GM18868 (cell line): ENCODE measurements at regions not wholly inside any gene's neighbourhood (a gene's known extent, or its start where the extent isn't known, plus 50 kb on each side); places are given as distances from the start of the nearest gene placed in this dataset.
A peak's percentile ranks its signal among the peaks of the same experiment; 100 is the strongest.

ENCODE experiments used
- ATAC-seq: cut with Tn5 transposase; IDR thresholded peaks from one replicate; pipeline ENCODE4 v1.9.1; 2021; ENCODE audit warnings: mild to moderate bottlenecking, moderate library complexity; ENCODE audit not compliant: unreplicated experiment

DNA sequence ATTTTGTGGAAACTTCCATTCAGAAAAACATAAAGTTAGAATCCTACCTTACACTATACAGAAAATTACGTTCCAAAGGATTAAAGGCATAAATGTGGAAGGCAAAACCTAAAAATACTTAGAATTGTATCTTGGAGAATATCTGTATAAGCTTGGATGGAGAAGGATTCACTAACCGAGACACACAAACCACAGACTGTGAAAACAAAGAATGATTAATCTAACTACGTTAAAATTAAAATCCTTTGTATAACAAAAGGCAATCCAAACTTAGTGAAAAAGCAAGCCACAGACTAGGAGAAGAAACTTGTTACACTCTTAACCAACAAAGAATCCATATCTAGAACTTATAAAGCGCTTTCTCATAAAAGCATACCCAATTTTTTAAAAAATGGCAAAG is 678.8 kb downstream of the INHBA start:
- ATAC-seq, result no peak

DNA sequence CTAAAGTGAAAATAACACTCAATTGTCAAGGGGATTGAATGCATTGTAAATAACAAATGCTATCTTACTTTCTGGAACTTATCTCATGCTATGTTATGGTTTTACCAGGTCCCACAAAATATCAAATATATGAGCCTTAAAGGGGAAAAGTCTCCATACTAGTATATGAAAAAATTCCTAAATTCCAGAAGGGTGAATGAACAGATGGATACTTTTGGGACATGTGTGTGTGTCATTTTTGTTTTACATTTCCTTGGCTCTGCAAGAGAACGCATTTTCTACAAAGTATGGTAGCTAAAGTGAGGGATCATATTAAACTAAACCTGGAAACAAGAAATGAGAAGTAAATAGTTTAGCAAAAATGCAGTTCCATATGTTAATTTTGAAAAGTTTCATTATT is 682.8 kb downstream of the INHBA start:
- ATAC-seq, result no peak

DNA sequence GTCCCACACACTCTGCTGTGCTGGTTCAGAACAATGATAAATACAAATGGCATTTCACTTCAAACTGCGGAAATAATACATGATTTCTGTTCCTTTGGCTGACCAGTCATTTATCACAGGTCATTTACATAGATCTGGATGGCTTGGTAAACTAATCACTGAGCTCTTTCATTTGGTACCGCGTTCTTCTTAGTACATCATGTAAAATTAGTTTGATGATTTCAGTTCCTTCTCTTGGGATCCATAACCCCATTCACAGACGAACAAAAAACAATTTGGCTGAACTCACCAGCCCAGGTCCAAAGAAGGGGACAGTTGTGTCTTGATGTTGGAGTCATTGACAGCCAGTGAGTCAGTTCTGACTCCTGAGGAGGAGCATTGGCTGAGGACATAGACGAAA is 689.8 kb downstream of the INHBA start:
- no peak for ATAC-seq

DNA sequence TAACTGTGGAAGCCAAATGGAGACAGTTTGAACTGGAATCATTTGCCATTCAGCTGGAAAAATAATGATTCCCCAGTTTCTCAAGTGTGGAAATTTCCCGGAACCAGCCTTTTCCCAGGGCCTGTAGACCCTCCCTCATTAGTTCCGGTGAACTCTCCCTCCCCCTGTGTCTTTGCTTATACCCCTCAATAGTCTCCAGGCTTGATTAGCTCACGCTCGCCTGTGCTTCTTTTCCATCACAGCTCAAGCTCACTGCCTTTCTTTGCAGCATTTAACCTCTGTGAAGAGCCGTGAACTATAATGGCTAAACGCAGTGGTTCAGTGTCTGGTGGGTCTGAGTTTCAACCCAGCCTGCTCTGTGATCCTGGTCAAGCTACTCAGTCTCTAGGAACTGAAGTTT is 690.8 kb downstream of the INHBA start:
- no peak for ATAC-seq

DNA sequence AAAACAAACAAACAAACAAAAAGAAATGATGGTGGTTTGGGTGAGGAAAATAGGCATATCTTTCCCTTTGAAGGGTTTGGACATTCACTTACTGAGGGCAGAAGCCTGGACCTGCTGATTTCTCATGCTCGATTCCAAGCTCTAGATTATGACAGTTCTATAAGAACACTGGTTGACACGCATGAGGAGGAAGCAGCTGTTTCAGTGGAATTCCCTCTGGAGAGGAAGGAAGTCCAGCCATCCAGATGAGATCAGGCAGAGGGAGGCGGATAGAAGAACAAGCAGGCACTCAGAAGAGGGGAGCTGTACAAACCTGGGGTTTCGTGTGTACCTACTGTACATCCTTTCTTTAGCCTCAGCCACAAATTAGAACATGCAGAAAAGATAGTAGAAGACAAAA is 691.9 kb downstream of the INHBA start:
- no peak for ATAC-seq

DNA sequence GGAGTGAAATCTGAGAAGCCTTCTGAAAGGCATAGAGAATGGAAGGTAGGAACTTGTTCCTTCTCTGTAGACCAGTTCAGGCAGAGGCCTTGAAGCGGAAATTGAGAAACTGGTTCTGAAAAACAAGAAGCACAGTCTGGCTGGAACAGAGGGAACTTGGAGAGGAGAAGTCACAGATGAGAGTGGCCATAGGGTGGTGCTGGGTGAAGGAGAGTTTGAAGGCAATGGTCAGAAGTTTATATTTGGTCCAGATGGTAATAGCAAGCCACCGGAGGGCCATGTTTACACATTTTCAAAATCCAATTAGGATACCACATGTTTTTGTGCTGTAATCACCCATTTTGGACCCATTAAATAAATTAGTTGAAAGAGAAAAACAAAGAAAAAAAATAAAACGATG is 692.5 kb downstream of the INHBA start:
- ATAC-seq, result no peak

DNA sequence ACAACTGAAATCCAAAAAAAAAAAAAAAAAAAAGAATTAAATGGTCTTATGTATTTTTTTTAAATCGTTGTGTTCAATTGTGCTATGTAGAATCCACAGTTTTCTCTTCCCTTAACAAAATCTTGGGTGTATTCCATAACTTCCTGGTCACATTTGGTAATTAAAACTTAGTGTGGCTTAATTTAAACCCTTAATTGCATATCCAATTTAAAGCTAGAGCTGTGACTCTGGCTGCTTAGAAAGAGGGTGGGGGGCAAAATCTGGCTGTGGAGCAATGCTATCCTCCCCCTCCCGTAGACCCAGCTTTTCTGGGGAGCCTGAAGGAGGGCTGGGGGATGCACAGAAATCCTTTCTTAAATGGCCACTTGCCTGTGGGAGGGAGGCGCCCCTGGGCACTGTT is 695.1 kb downstream of the INHBA start:
- ATAC-seq, result no peak

DNA sequence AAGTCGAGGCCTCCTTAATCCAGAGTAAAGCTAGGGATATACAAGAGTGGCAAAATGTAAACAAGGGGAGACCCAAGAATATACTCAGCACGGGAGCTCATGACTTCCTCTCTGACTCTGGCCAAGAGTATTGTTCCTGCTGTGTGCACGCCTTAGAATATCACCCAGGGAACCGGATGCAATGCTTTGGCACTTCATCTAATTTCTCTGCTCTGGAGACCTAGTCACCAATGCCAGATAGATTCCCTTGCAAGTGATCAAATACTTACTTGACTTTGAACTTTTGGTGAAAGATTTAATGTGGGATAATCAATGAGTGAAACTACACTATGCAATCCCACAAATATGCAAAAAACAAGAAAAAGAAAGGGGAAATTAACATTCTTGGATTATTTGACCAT is 695.5 kb downstream of the INHBA start:
- no peak for ATAC-seq

DNA sequence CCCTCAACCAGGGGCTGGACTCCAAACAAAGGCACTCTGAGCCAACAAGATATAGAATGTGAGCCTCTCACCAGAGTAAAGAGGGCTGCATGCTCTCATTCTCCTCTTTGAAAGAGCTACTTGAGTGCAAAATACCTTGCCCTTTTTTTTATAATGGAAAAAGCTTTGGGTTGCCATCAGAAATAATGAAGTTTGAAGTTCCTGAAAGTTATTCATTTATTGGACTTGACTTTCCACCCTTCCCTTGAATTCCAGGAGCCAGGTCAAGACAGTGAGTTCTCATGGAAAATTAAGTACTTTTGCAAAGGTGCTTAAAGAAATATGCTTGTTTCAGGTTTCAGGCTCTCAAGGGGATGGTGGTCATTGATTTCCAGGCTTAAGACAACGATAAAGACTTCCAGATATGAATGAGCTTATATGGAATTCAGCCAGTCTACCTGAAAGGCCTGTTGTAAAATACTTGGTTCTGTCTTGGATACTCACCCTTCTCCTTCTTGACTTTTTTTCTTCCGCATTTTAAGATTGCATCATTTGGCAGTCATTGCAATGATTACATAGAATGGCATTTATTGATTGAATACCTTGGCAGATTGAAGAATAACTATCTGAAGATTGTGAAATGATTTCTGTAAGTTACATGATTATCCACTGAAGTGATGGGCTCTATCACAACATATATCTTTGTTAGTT is 696.4 kb downstream of the INHBA start:
- ATAC-seq, result no peak

DNA sequence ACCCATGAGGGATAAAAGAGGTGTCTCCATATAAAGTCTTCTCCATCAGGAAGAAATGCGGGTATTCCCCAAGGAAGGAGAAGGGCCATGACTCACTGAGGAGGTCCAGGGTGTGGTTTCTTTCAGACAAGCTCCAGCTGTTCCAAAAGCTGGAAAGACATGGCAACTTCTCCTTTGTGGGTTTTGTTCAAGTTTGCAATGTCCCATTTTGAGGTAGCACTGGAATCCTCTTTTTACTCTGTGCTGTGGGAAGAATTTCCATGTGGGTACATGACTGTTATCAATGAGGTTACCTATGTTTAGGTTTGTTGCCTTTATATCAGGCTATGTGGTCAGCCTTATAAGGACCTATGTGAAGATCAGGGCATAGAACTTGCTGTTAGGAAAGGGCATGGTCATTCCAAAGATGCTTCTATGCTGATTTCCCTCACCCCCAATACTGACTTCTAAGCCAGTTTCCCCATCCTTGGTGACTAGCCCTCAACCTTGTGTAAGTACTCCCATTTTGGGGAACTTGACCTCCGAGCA is 697.5 kb downstream of the INHBA start:
- no peak for ATAC-seq

DNA sequence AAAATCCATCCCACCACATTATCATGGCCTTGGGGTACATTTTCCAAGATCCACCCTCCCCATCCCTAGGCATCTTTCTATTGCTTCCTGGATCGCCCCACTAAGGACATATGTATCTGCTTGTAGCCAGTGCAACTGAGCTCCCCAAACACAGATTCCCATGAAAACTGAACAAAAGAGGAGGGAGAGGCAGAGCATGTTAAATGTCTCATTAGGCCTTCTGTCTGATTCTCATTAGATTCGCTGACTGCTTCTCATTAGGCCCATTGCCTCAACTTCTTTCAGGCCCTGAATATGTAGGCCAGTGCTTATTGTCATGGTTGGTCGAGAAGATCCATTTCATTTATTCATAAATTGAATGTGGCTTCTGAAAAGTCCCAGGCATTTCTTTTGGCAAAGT is 698.9 kb downstream of the INHBA start:
- no peak for ATAC-seq

DNA sequence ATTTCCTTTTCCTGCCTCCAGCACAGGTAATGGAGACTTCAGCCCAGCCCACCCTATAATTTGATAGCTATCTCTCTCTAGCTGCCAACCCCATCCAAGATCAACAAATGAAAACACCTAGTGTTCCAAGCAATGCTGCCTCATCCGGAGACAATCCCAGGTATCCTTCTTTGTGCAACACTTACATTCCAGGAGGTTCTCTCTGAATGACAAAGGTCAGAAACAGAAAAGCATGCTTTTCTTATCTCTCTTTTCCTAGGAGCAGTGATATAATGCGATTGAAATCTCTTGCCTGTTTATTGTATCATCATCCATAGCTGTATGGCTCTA is 699.3 kb downstream of the INHBA start:
- ATAC-seq, result no peak

DNA sequence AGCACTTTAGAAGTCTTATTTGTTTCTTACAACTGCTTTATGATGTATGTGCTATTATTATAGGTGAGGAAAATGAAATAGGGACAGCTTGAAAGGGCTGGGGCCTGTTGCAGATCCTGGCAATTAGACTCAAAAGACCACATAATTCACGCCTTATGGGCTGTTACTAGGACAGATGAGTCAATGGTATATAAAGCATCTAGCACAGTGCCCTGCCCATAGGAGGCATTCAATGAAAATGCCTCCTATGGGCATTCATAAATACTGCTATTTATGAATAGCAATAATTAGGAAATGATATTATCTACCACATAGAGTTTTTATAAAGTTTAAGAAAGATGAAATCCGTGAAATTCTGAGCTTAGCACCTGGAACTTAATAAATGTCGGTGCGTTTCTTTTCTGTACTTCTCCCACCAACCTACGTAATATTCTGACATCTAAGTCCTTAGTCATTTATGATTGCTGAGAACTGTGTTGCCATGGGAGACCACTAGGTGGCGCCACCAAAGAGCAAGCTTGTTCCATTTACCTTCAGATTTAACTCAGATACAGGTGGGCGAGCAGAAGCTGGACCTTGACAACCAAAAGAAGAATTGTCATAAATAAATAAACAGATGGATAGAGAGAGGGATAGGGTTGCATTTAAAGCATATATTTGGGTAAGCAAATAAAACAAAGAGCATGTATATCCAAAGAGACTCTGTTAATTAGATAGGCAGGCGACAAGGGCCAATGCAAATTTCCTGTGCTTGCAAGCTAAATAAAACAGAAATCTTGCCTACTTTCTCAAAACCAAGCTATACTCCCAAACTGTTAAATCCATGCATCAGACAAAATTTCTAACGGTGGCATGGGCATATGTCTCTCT is 699.9 kb downstream of the INHBA start:
- ATAC-seq, result peak; percentile 80

DNA sequence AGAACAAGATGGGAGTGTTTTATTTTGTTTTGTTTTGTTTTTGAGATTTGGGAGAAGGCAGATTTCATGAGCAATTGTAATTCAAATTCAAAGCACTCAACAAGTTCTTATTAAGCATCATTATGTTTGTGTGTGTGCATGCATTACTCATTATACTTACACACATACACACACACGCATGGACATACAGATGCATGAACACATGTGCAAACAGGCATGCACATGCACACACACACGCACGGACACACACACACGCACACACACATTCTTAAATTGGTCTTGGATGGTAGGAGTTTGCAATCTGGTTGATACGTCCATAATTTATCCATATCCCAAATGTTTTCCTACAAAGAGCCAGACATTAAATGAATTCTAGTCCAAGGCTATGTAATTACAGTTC is 702.8 kb downstream of the INHBA start:
- no peak for ATAC-seq

DNA sequence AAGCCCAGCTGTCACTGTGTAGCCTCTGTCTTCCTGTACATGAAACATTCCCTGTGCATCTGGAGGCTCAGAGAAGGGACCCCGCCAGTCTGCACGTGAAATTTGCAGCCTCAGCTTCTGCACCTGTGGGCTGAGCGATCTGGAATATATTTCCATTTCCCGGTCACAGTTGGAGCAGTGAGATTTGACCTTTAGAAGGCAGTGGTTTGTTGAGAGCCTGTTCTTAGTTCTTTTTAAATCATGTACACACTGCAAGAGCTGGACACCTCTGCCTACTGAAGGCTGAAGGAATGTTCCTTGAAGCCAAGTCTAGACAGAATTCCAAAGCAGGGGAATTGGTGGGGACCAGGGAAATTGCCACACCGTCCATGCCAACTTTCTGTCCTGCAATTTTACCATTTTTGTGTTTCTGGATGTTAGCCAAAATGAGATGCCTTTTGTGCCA is 706.6 kb downstream of the INHBA start:
- ATAC-seq, result no peak

DNA sequence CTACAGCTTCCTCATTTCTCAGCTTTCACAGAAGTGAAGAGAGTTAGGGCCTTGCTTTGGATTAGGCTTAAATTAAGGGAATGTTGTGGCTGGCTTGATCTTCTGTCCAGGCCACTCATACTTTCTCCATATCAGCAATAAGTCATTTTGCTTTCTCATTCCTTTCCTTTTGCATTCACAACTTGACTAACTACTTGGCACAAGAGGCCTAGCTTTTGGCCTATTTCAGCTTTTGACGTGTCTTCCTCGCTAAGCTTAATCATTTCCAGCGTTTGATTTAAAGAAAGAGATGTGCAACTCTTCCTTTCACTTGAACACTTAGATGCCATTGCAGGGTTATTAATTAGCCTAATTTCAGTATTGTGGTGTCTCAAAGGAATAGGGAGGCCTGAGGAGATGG is 712.0 kb downstream of the INHBA start:
- ATAC-seq, result no peak

DNA sequence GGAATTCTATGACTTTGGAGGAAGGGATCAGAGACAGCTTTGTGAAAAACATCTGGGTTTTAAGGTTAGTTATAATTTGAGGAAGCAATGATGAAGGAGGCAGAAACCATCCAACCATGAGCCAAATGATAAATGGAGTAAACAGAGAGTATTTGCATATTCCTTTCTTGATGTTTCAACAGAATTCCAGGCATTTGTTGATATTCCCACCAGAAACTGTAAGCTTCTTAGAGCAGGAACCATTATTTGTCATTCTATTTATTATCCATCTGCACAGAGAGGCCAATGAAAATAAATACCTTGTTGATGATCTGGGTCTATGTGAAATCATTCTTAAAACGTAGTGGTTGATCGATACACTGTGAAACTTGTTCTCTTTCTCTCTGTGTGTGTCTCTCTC is 715.3 kb downstream of the INHBA start:
- no peak for ATAC-seq

DNA sequence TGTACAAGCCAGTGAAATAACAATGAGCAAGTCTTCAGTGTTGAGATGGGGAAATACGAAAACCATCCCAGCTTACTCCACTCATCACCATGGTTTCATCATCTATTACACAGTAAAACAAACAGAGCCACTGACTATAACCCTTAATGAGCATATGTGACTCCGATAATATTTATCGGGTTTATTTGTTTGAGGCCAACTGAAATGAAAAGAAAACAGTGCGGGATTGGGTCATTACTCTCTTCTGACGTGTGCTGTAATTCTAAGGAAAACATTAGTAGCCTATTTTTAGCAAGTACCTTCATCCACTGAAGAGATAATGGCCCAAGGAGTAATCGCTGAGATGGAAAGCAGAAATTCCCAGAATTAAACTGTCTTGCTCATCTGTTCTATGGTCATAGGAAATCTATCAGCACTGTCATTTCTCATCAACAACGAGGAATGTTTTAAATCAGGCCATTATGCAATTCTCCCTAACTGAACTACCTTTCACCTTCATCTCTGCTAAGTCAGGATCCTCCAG is 716.5 kb downstream of the INHBA start:
- no peak for ATAC-seq

DNA sequence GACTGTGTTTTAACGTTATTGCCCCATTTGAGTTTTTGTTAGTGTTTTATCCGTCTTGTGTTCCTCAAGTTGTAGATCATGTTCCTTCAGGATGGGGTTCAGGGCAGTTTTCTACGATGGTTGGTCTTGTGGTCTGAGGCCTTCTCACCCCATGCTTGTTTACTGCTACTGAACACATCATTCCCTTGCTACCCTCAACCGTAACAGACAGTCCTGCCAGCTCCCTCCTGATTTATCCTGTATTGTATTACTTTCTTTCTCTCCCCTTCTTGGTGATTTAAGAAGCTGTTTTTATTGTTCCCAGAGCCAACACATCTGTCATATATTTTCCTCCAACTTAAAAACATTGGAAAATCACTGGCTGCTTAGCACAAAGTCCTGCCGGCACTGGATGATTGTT is 719.8 kb downstream of the INHBA start:
- ATAC-seq, result no peak

DNA sequence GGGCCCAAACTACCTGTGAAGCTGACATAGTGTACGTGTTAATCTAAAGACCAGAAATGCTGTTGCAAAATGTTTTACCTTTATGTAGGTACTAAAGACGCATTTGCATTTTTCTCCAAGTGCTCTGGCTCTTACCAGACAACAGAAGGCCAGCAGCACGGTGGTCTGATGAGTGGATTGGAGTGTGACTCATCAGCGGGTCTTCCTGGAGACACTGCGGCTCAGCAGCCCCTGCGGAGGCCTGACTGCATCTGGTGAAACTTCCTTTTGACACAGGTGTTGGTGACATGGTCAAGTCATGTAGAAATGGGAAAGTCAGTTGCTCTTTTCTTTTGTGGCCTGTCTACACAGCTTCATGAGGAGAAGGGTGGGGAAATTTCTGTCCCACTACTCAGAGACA is 723.6 kb downstream of the INHBA start:
- no peak for ATAC-seq

DNA sequence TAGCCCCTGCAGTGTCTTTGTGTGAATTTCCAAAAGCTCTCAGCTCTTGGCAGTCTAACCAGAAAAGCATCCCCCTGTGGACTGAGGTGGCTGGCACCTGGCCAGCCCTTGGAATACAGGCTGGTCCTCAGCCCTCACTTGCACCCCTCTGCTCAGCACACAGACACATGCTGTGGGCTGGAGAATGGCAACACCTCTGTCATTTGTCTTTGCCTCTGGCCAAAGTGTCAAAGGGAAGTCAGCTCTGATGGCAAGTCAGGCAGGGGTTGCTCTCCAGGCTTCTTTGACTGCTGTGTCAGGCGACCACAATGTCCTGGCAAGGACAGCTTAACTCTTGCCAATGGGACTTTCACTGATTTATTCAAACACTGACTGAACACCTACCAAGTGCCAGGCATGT is 724.8 kb downstream of the INHBA start:
- no peak for ATAC-seq

DNA sequence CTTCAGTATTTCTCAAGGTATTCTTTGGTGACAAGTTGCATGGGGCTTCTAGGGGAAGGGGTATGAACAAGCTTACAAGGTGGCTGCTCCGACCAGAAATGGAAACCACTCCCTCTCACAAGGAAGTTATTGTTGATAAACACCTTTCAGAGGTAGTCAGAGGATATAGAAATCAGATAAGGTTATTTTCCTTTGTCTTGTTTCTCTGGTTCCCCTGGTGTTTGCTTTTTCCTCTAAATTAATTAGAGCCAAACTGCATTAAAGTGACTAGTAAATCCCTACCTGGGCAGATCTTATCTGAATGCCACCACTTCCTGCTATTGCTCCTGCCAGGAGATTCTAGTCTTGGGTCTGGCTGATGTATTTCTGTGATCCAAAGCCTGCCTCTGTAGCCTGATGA is 725.4 kb downstream of the INHBA start:
- ATAC-seq, result no peak
